GM12801 (cell line): ENCODE measurements at regions not wholly inside any gene's neighbourhood (a gene's known extent, or its start where the extent isn't known, plus 50 kb on each side); places are given as distances from the start of the nearest gene placed in this dataset.

Source experiments
- TF ChIP-seq, protein P1 (sequence below): IDR thresholded peaks from one replicate; pipeline ENCODE4 v1.5.1; 2011; ENCODE audit warnings: control low read depth; ENCODE audit not compliant: insufficient read length; ENCODE audit errors: extremely low read depth

DNA sequence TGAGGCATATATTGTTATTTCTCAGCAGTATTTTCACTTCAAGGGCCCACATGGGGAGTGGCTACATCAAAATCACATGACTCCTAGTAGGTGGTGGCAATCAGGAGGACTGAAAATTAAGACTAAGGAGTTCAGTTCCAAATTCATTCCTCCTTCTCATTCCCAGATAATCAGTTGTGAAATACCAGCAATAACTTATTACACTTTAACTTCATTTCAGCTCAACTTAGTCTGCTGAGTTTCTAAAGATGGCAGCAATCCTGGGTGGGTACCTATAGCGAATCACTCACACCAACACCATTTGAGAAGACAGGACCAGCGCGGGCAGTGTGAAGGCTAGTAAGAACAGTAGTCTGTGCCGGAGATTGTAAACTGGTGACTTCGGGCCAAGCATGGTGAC is 63.9 kb upstream of the SLC10A2 start:
- TF ChIP-seq, protein P1, sequence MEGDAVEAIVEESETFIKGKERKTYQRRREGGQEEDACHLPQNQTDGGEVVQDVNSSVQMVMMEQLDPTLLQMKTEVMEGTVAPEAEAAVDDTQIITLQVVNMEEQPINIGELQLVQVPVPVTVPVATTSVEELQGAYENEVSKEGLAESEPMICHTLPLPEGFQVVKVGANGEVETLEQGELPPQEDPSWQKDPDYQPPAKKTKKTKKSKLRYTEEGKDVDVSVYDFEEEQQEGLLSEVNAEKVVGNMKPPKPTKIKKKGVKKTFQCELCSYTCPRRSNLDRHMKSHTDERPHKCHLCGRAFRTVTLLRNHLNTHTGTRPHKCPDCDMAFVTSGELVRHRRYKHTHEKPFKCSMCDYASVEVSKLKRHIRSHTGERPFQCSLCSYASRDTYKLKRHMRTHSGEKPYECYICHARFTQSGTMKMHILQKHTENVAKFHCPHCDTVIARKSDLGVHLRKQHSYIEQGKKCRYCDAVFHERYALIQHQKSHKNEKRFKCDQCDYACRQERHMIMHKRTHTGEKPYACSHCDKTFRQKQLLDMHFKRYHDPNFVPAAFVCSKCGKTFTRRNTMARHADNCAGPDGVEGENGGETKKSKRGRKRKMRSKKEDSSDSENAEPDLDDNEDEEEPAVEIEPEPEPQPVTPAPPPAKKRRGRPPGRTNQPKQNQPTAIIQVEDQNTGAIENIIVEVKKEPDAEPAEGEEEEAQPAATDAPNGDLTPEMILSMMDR: no peak
